ENCODE measurements at regions not wholly inside any gene's neighbourhood (a gene's known extent, or its start where the extent isn't known, plus 50 kb on each side); places are given as distances from the start of the nearest gene placed in this dataset.

GRCh38 chr10:130424418-130424817, 288.2 kb downstream of the GLRX3 start:
- Histone ChIP-seq H3K27me3 (no peaks in the 10 kb centered on the region), H3K27ac (no peak overlapping the region), H3K9me3 (no peaks in the 10 kb centered on the region), H3K4me1 (no peaks in the 10 kb centered on the region), H3K4me3 (no peak overlapping the region), H3K36me3 (no peaks in the 10 kb centered on the region)
- DNase-seq, result peak in 2 of 3 donors; percentile 7 to 9
- TF ChIP-seq CTCF (IDR thresholded peaks at IDR 0.05) (no peak), POLR2A (IDR thresholded peaks at IDR 0.05) (no peak)

GRCh38 chr10:130425169-130425568, 289.0 kb downstream of the GLRX3 start:
- TF ChIP-seq POLR2A (IDR thresholded peaks at IDR 0.05) (no peak), CTCF (IDR thresholded peaks at IDR 0.05) (no peak)
- Histone ChIP-seq H3K9me3 (no peaks in the 10 kb centered on the region), H3K36me3 (no peaks in the 10 kb centered on the region), H3K27me3 (no peaks in the 10 kb centered on the region), H3K4me1 (no peaks in the 10 kb centered on the region), H3K4me3 (no peak overlapping the region), H3K27ac (no peak overlapping the region)
- no peak for DNase-seq

- no peaks in the 10 kb centered on the region for H3K4me1 ChIP-seq
- H3K9me3 ChIP-seq, result no peaks in the 10 kb centered on the region
- H3K4me3 ChIP-seq, result no peak overlapping the region
- no peak overlapping the region for H3K27ac ChIP-seq
- H3K27me3 ChIP-seq, result no peaks in the 10 kb centered on the region
- peak in 1 of 3 donors; percentile 18 for DNase-seq
- H3K36me3 ChIP-seq, result no peaks in the 10 kb centered on the region
- no peak for TF ChIP-seq CTCF (IDR thresholded peaks at IDR 0.05)
These were observed 289.8 kb downstream of the GLRX3 start for GRCh38 chr10:130425881-130426435.

- DNase-seq, result peak in 1 of 3 donors; percentile 23
- TF ChIP-seq POLR2A (IDR thresholded peaks at IDR 0.05) (no peak), CTCF (IDR thresholded peaks at IDR 0.05) (no peak)
- H3K4me3 ChIP-seq, result no peak overlapping the region
- no peaks in the 10 kb centered on the region for H3K27me3 ChIP-seq
- no peaks in the 10 kb centered on the region for H3K9me3 ChIP-seq
- no peaks in the 10 kb centered on the region for H3K36me3 ChIP-seq
- no peak overlapping the region for H3K27ac ChIP-seq
- H3K4me1 ChIP-seq, result no peaks in the 10 kb centered on the region
These were observed 291.1 kb downstream of the GLRX3 start for GRCh38 chr10:130427216-130427722.

GRCh38 chr10:130428936-130429335, 292.7 kb downstream of the GLRX3 start:
- no peak for DNase-seq
- H3K4me1 ChIP-seq, result no peaks in the 10 kb centered on the region
- H3K27ac ChIP-seq, result no peak overlapping the region
- H3K36me3 ChIP-seq, result no peaks in the 10 kb centered on the region
- no peaks in the 10 kb centered on the region for H3K9me3 ChIP-seq
- no peaks in the 10 kb centered on the region for H3K27me3 ChIP-seq
- TF ChIP-seq POLR2A (IDR thresholded peaks at IDR 0.05) (no peak), CTCF (IDR thresholded peaks at IDR 0.05) (no peak)
- H3K4me3 ChIP-seq, result no peak overlapping the region

- no peak overlapping the region for H3K27ac ChIP-seq
- H3K36me3 ChIP-seq, result no peaks in the 10 kb centered on the region
- no peaks in the 10 kb centered on the region for H3K4me1 ChIP-seq
- no peaks in the 10 kb centered on the region for H3K27me3 ChIP-seq
- no peaks in the 10 kb centered on the region for H3K9me3 ChIP-seq
- H3K4me3 ChIP-seq, result no peak overlapping the region
- TF ChIP-seq POLR2A (IDR thresholded peaks at IDR 0.05) (no peak), CTCF (IDR thresholded peaks at IDR 0.05) (no peak)
- DNase-seq, result no peak
These were observed 293.6 kb downstream of the GLRX3 start for GRCh38 chr10:130429809-130430208.

Measured in Peyer's patch (tissue), 4 donors.